ENCODE measurements at regions not wholly inside any gene's neighbourhood (a gene's known extent, or its start where the extent isn't known, plus 50 kb on each side); places are given as distances from the start of the nearest gene placed in this dataset.
"Not testable (repeated sequence)": the region's sequence is repeated elsewhere in the genome, so short reads cannot be mapped to it uniquely, and the experiment has no call there.

DNA sequence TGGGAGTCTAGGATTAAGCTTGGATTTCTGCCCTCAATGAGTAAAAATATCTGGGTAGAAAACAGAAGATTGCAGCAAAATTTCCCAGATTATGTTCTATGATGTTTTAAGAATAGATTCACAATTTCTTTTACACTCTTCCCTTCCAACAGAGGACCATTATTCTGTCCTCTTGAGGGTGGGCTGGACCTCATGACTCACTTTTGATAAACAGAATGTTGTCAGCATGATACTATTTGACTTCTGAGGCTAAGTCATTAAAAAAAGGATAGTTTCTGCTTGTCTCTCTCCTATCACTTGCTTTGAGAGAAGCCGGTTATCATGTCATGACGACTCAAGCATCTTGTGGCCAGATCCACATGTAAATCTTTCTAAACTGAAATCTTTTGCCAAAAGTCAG, 396.2 kb upstream of the CDIN1 start:
- TF ChIP-seq CTCF (conservative IDR thresholded peaks at IDR 0.05; ENCODE audit: low read depth, low read length) = no peak
- H3K4me3 ChIP-seq (ENCODE audit: low read depth, low read length) = no peak overlapping the region
- no peak for DNase-seq (ENCODE audit: low read depth)

GRCh38 chr15:36185438-36185837, 394.0 kb upstream of the CDIN1 start:
- H3K4me3 ChIP-seq (ENCODE audit: low read depth, low read length) = no peak overlapping the region
- DNase-seq (ENCODE audit: low read depth) = no peak
- no peak for TF ChIP-seq CTCF (conservative IDR thresholded peaks at IDR 0.05; ENCODE audit: low read depth, low read length)

DNA sequence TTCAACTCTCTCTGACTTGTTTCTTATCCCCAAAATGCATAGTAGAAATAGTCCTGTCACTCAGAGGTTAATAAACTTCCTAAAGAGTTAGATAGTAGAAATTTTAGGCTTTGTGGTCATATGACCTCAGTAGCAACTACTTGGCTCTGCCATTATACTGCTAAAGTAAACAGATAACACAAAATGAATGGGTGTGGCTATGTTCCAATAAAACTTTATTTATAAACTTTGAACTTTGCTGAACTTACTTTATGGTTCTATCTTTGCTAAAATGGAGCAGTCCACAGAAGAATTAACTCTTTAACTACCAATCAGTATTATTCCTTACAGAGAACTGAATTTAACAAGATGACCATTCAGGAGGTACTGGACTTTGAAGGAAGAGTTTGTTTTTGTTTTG, 393.6 kb upstream of the CDIN1 start:
- no peak overlapping the region for H3K4me3 ChIP-seq (ENCODE audit: low read depth, low read length)
- TF ChIP-seq CTCF (conservative IDR thresholded peaks at IDR 0.05; ENCODE audit: low read depth, low read length) = no peak
- DNase-seq (ENCODE audit: low read depth) = no peak

- no peak for TF ChIP-seq CTCF (conservative IDR thresholded peaks at IDR 0.05; ENCODE audit: low read depth, low read length)
- H3K4me3 ChIP-seq (ENCODE audit: low read depth, low read length) = no peak overlapping the region
- no peak for DNase-seq (ENCODE audit: low read depth)
These were observed 393.1 kb upstream of the CDIN1 start for GRCh38 chr15:36186376-36186775.

DNA sequence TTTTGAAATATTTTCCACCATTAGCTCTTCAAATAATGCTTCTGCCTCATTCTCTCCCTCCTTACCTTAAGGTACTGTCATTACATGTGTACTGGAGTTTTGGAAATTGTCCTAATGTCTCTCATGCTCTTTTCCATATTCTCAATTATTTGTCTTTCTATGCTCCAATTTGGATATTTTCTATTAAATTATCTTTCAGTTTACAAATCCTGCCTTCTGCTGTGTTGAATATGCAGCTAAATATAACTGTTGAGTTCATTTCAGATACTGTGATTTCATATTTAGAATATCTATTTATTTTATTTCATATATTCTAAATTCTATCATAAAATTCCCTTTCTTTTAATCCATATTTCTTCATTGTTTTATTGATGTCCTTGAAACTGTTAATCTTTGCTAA, 388.0 kb upstream of the CDIN1 start:
- DNase-seq (ENCODE audit: low read depth) = no peak
- no peak overlapping the region for H3K4me3 ChIP-seq (ENCODE audit: low read depth, low read length)
- TF ChIP-seq CTCF (conservative IDR thresholded peaks at IDR 0.05; ENCODE audit: low read depth, low read length) = no peak

DNA sequence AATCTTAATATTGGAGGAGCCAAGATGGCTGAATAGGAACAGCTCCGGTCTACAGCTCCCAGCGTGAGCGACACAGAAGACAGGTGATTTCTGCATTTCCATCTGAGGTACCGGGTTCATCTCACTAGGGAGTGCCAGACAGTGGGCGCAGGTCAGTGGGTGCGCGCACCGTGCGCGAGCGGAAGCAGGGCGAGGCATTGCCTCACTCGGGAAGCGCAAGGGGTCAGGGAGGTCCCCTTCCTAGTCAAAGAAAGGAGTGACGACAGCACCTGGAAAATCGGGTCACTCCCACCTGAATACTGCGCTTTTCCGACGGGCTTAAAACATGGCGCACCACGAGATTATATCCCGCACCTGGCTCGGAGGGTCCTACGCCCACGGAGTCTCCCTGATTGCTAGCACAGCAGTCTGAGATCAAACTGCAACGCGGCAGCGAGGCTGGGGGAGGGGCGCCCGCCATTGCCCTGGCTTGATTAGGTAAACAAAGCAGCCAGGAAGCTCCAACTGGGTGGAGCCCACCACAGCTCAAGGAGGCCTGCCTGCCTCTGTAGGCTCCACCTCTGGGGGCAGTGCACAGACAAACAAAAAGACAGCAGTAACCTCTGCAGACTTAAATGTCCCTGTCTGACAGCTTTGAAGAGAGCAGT, 383.9 kb upstream of the CDIN1 start:
- not testable (repeated sequence) for H3K4me3 ChIP-seq (ENCODE audit: low read depth, low read length); DNase-seq (ENCODE audit: low read depth)

DNA sequence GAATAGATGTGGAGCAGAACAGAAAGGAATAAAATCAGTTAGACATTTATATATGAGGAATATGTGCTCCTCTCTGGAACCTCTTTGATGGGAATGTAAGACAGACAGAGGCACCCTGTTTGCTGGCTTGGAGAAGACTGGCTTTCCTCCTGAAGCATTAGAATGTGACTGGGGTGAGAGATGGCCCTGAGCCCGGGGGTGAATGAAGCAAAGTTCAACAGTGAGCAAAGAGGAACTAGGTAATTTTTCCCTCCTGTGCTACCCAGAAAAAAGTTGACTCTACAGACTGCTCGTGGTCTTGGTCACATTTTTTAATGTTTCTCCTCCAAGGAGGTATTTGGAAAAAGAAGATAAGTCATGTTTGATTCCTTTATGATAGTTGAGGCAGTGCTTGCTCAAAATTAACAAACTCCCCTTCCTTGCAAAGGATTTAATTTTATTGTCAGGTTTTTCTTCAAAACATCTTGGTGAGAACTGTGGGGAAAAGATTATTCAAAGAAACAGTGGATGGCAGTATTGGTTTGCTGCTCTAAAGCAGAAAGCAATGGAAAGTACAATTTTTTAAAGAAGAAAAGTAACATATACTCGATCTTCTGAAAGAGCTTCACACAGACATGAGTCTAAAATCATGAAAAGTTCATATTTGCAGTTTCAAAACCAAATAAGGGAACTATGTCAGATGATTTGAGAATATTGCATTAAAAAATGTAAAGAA, 370.4 kb upstream of the CDIN1 start:
- no peak for DNase-seq (ENCODE audit: low read depth)
- no peak for TF ChIP-seq CTCF (conservative IDR thresholded peaks at IDR 0.05; ENCODE audit: low read depth, low read length)
- no peak overlapping the region for H3K4me3 ChIP-seq (ENCODE audit: low read depth, low read length)

Data from epithelial cell of proximal tubule (primary cell).